Esophagus squamous epithelium (tissue), 4 donors: ENCODE measurements at regions not wholly inside any gene's neighbourhood (a gene's known extent, or its start where the extent isn't known, plus 50 kb on each side); places are given as distances from the start of the nearest gene placed in this dataset.

Experiments
- CTCF ChIP-seq, 6 experiments: fragments of 450-650 bp in 4 of 6; fragments of 200-600 bp in 2 of 6; sonication (generic) in 2 of 6; IDR thresholded peaks; one replicate each; pipeline ENCODE4 v1.5.1; 2016 to 2019; ENCODE audit warnings: antibody characterized with exemption in 6 of 6, mild to moderate bottlenecking in 4 of 6, moderate library complexity in 4 of 6
- POLR2A ChIP-seq, 4 donors: fragments of 450-650 bp; IDR thresholded peaks; one replicate each; pipeline ENCODE4 v1.6.1; 2017; ENCODE audit warnings: antibody characterized with exemption in 4 of 4, mild to moderate bottlenecking in 4 of 4, moderate library complexity in 3 of 4

DNA sequence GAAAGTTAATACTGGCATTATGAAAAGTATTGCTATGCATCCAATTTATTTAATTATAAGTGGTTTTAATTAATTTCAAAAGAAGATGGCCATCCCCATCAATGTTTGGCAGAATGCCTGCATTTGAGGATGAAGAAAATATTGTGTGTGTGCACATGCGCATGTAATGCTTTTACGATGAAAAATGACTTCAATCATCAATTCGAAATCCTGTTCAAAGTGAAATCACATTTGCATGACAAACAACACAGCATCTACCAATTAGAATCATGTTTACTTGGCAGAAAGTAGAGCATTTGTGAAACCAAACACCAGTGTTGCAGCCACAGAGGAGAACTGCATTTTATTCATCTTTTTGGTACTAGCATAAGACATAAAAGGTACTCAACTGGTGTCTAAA, 191.9 kb upstream of the PIRT start:
- no peak for TF ChIP-seq CTCF (IDR thresholded peaks at IDR 0.05)
- no peak for TF ChIP-seq POLR2A (IDR thresholded peaks at IDR 0.05)
